ENCODE measurements at regions not wholly inside any gene's neighbourhood (a gene's known extent, or its start where the extent isn't known, plus 50 kb on each side); places are given as distances from the start of the nearest gene placed in this dataset.

DNA sequence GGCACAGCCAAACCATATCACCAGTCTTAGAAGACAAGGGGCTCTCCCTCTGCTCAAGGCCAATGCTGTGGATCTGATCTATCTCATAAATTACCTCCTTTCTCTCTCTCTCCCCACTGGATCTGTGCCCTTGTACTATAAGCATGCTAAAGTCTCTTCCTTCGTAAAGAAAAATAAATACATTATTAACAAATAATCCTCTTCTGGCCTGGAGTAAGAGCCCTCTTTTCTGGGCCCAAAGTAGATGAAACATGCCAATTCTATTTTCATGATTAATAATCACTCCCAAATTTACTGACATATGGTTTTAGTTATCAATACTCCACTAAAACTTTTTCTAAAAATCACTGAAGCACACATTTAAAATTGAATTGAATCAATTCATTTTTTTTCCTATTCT, 889.7 kb downstream of the ADGRL2 start:
- no peak for TF ChIP-seq NFXL1 (IDR thresholded peaks at IDR 0.05; ENCODE audit: borderline replicate concordance)
- TF ChIP-seq ZNF592 (IDR thresholded peaks at IDR 0.05), result no peak
- no peak for TF ChIP-seq NFYB (IDR thresholded peaks at IDR 0.05; ENCODE audit: insufficient read depth, low read depth, low read length)
- TF ChIP-seq KDM1A (IDR thresholded peaks at IDR 0.05; ENCODE audit: borderline replicate concordance), result no peak
- no peak for TF ChIP-seq CTCF (IDR thresholded peaks at IDR 0.05 in 2 of 3, conservative IDR thresholded peaks at IDR 0.05 in 1 of 3; ENCODE audit: control insufficient read depth in 2 of 3, extremely low read depth in 1 of 3, insufficient read depth in 1 of 3, low read depth in 3 of 3, low read length in 3 of 3)
- no peak for TF ChIP-seq GABPA (IDR thresholded peaks at IDR 0.05; ENCODE audit: low read depth)
- no peak for TF ChIP-seq SRF (IDR thresholded peaks at IDR 0.05; ENCODE audit: low read depth in 2 of 2, low read length in 2 of 2)
